ENCODE measurements at regions not wholly inside any gene's neighbourhood (a gene's known extent, or its start where the extent isn't known, plus 50 kb on each side); places are given as distances from the start of the nearest gene placed in this dataset.
"Not testable (repeated sequence)": the region's sequence is repeated elsewhere in the genome, so short reads cannot be mapped to it uniquely, and the experiment has no call there.

DNA sequence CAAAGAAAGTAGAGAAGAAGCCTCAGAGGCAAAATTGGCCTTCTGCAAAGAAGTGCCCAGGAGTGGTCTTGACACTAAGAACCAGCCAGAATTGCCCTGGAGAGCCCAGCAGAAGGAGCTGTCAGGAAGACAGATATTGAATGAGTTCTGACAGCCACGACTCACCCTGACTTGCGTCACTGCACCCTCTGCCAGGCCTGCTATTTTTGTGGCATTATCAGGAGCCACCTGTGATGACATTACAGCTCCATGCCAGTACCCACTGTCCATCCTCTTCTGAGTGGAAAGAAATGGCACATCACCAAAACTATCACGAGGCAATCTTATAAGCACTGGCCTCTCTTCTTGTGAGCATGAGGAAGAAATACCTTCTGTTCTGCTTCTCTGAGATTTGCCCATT, 67.7 kb downstream of the SMIM20 start:
- DNase-seq (ENCODE audit: extremely low read depth in 1 of 2, low read depth in 1 of 2), result no peak

GRCh38 chr4:25982962-25983361, 68.9 kb downstream of the SMIM20 start:
- no peak for DNase-seq (ENCODE audit: extremely low read depth in 1 of 2, low read depth in 1 of 2)

- no peak for DNase-seq (ENCODE audit: extremely low read depth in 1 of 2, low read depth in 1 of 2)
These were observed 70.2 kb downstream of the SMIM20 start for GRCh38 chr4:25984266-25984665.

GRCh38 chr4:25984796-25985195, 70.8 kb downstream of the SMIM20 start:
- DNase-seq (ENCODE audit: extremely low read depth in 1 of 2, low read depth in 1 of 2), result no peak

DNA sequence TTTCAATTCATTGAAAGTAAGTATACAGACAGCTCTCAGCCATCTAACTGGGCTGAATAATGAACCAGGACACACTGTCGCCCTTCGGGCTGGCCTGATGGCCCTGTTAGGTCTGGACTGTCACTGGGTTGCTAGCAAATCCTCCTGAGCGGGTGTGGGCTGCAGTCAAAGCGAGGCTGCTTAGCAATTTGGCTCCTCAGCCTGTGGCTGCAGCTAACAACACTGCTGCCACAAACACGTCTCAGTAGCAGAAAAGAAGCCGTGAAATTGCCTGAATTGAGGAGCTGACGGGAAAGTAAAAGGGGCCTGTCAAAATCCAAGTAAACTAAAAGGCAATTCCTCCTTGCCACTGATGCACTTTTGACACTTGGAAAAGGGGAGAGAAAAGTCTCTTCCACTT, 72.8 kb downstream of the SMIM20 start:
- no peak for DNase-seq (ENCODE audit: extremely low read depth in 1 of 2, low read depth in 1 of 2)

DNA sequence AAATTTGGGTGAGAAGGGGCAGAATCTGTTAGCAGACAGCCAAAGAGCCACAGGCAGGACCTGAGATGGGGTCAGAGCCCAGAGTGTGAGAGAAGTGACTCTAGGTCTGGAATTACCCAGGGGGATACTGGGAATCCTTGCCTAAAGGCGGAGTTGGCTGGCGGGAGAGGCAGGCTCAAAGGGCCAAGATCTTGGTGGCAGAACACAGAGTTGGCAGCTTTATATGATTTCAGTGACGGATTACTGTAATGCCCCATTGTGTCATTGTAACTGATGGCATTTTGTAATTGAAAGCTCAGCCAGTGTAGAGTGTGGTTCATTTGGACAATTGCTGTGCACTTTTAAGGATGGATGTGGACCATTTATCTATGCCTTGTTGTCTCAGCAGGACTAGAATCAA, 77.3 kb downstream of the SMIM20 start:
- no peak for DNase-seq (ENCODE audit: extremely low read depth in 1 of 2, low read depth in 1 of 2)

GRCh38 chr4:25993395-25994185, 79.6 kb downstream of the SMIM20 start:
- DNase-seq (ENCODE audit: extremely low read depth in 1 of 2, low read depth in 1 of 2), result no peak

- not testable (repeated sequence) for DNase-seq (ENCODE audit: extremely low read depth in 1 of 2, low read depth in 1 of 2)
These were observed 80.6 kb downstream of the SMIM20 start for GRCh38 chr4:25994577-25994976.

- no peak for DNase-seq (ENCODE audit: extremely low read depth in 1 of 2, low read depth in 1 of 2)
These were observed 86.4 kb downstream of the SMIM20 start for GRCh38 chr4:26000274-26000950.

DNA sequence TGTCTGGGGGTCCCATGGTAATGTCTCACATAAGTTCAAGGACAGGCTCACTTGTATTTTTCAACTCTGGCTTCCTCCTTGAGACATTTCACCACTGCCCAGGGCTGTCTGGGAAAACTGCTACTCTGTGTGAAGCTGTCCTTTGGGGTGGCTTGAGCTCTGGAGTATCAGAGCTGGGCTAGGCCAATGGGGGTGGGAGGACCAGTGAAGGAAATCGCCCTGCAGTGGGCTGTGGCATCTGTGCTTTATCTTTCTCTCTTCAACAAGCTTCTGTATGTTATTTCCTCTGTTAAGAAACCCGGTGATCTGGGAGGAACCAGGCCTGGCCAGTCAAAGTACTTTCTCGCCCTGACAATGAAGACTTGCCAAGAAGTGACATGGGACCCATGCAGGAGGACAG, 87.4 kb downstream of the SMIM20 start:
- no peak for DNase-seq (ENCODE audit: extremely low read depth in 1 of 2, low read depth in 1 of 2)

GRCh38 chr4:26001816-26002215, 87.8 kb downstream of the SMIM20 start:
- DNase-seq (ENCODE audit: extremely low read depth in 1 of 2, low read depth in 1 of 2), result no peak

DNA sequence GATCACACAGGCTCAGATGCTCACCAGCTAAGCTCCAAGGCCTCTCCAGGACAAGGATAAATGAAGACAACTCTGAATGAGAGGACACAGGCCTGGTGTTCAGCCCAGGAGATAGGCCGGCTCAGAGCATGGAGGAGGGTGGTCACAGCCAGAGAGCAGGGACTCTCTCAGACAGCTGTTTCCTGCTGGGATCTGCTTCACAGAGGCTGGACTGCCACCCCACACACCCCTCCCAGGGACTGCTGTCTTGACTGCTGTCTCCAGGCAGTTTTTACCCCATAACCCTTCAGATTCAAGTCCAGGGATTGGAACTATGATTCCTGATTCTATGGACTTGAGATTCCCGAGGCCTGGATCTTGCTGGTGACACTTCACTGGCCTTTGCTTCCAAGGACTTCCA, 89.0 kb downstream of the SMIM20 start:
- DNase-seq (ENCODE audit: extremely low read depth in 1 of 2, low read depth in 1 of 2), result no peak

DNA sequence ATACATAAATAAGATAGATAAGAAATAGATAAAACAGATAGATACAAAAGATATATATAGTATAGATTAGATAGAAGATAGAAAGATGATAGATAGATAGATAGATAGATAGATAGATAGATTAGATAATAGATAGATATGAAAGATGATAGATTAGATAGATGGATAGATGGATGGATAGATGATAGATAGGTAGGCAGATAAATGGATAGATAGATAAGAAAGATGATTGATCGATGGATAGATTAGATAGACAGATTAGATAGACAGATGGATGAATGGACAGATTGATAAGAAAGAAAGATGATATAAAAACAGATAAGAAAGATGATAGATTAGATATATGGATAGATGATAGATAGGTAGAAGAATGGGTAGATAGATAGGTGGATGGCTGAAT, 90.3 kb downstream of the SMIM20 start:
- DNase-seq (ENCODE audit: extremely low read depth in 1 of 2, low read depth in 1 of 2), result no peak

- no peak for DNase-seq (ENCODE audit: extremely low read depth in 1 of 2, low read depth in 1 of 2)
These were observed 91.7 kb downstream of the SMIM20 start for GRCh38 chr4:26005764-26006163.

DNA sequence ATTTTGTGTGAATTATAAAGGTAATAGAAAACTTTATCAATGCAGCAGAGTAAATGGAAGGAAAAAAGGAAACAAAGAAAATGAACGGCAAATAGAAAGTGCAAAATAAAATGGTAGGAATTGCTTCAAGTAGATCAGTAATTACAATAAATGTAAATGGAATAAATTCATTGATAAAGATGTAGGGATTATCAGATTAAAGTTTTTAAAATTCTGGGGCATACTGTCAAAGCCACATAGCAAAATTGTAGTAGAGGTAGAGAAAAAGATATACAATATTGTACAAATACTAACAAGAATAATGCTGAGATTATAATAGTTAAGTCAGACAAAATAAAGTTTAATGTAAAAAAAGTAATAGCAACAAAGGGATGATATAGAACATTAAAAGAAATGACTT, 94.7 kb downstream of the SMIM20 start:
- no peak for DNase-seq (ENCODE audit: extremely low read depth in 1 of 2, low read depth in 1 of 2)

GRCh38 chr4:26009502-26009901, 95.5 kb downstream of the SMIM20 start:
- no peak for DNase-seq (ENCODE audit: extremely low read depth in 1 of 2, low read depth in 1 of 2)

GRCh38 chr4:26010304-26010703, 96.3 kb downstream of the SMIM20 start:
- DNase-seq (ENCODE audit: extremely low read depth in 1 of 2, low read depth in 1 of 2), result no peak

- DNase-seq (ENCODE audit: extremely low read depth in 1 of 2, low read depth in 1 of 2), result no peak
These were observed 99.6 kb downstream of the SMIM20 start for GRCh38 chr4:26013629-26014028.

DNA sequence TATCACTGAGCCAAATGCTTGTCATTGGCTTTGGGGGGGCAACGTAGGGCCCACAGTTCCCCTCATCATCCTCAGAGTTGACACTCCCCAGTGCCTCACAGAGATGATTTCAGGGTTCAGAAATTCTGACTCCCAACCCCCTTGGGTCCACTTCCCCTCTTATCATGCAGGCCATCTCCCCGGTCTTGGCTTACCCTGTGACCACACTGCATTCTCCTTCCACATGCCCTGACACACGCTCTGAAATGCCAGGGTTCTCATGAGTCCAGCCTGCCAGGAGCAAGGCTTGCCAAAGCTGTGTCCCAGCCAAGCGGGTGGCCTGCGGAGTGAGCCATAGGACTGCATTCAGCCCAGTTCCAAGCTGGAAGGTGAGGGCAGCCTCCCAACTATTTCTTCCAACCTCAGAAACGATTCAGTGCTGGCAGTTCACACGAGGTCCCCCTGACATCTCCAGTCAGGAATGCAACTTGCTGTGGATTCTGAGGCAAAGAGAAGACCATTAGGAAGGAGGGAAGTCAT, 101.2 kb downstream of the SMIM20 start:
- DNase-seq (ENCODE audit: extremely low read depth in 1 of 2, low read depth in 1 of 2), result no peak

GRCh38 chr4:26015906-26016305, 101.9 kb downstream of the SMIM20 start:
- DNase-seq (ENCODE audit: extremely low read depth in 1 of 2, low read depth in 1 of 2), result no peak

GRCh38 chr4:26017531-26017930, 103.5 kb downstream of the SMIM20 start:
- DNase-seq (ENCODE audit: extremely low read depth in 1 of 2, low read depth in 1 of 2), result no peak

DNA sequence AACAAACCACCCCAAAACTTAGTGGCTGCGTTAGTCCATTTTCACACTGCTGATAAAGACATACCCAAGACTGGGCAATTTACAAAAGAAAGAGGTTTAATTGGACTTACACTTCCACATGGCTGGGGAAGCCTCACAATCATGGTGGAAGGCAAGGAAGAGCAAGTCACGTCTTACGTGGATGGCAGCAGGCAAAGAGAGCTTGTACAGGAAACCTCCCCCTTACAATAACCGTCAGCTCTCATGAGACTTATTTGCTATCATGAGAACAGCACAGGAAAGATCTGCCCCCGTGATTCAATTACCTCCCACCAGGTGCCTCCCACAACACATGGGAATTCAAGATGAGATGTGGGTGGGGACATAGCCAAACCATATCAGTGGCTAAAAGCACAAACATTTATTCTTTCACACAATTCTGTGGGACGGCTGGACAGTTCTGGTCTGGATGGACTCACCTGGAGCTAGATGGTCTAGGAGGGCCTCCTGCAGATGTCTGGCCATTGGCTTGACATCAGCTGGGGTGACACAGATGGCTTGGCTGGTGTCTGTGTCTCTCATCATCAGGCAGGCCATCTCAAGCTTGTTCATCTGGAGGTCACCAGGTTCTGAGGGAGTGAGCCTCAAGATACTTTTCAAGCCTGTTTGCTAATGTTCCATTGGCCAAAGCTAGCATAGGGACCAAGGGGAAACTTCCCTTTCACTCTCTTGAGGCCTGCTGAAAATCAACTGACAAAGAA, 104.1 kb downstream of the SMIM20 start:
- DNase-seq (ENCODE audit: extremely low read depth in 1 of 2, low read depth in 1 of 2), result not testable (repeated sequence)

Data from activated CD8-positive, alpha-beta memory T cell treated with anti-CD3 and anti-CD28 coated beads for 1 hour (primary cell).